Endothelial cell of umbilical vein (primary cell): ENCODE measurements at regions not wholly inside any gene's neighbourhood (a gene's known extent, or its start where the extent isn't known, plus 50 kb on each side); places are given as distances from the start of the nearest gene placed in this dataset.

Source experiments
- BruUV-seq: library from RNA; stranded (reverse); fragments of 400-500 nt; replicated peaks from 2 replicates; lab custom pipeline; 2021; lab: Mats Ljungman, UMichigan
- CTCF ChIA-PET: fragments of 300-600, 350-600 bp; sonication (Branson Sonifier 250); formaldehyde crosslinking; loops from one replicate; lab custom pipeline; 2021; ENCODE audit warnings: antibody characterized with exemption, inconsistent platforms; lab: Charles Lee
- POLR2A ChIA-PET: fragments of 300-600, 350-600 bp; sonication (Branson Sonifier 250); formaldehyde crosslinking; loops from one replicate; lab custom pipeline; 2021; ENCODE audit warnings: antibody characterized with exemption, inconsistent platforms; lab: Charles Lee
- DNase-seq: peaks from one replicate; pipeline ENCODE4 v3.0.0-alpha.2; 2011; ENCODE audit warnings: low read depth, low spot score
- FAIRE-seq: peaks from 2 replicates; lab custom pipeline; 2011; peaks lifted over from hg19 to GRCh38; lab: Jason Lieb, UNC
- H2AFZ ChIP-seq: 2 replicates; pipeline ENCODE4 v1.6.0; 2012; ENCODE audit warnings: low read depth, low read length, control low read depth, inconsistent platforms
- H3K27ac ChIP-seq: 2 replicates; pipeline ENCODE4 v1.5.1; 2011; ENCODE audit warnings: low read depth, mild to moderate bottlenecking, control low read depth, low read length, moderate library complexity; ENCODE audit not compliant: insufficient read depth
- H3K27me3 ChIP-seq, 2 experiments: 2 replicates each; pipeline versions ENCODE4 v1.6.0 to v1.6.1; 2011; ENCODE audit warnings: low read length in 2 of 2, mixed read lengths in 1 of 2; ENCODE audit not compliant: control insufficient read depth in 2 of 2, insufficient read depth in 2 of 2
- H3K36me3 ChIP-seq, 2 experiments: 2 replicates in 1 of 2; 3 replicates in 1 of 2; pipeline ENCODE4 v1.5.1; 2011; ENCODE audit warnings: low read length in 2 of 2, mild to moderate bottlenecking in 1 of 2, moderate library complexity in 1 of 2; ENCODE audit not compliant: control insufficient read depth in 2 of 2, insufficient read depth in 2 of 2; ENCODE audit errors: extremely low read depth in 1 of 2
- H3K4me1 ChIP-seq: 3 replicates; pipeline ENCODE4 v1.5.1; 2011; ENCODE audit warnings: mild to moderate bottlenecking, low read length; ENCODE audit not compliant: control insufficient read depth, insufficient read depth; ENCODE audit errors: extremely low read depth
- H3K4me2 ChIP-seq: 2 replicates; pipeline ENCODE4 v1.6.1; 2011; ENCODE audit warnings: low read length, control low read depth, mixed read lengths; ENCODE audit not compliant: insufficient read depth
- H3K4me3 ChIP-seq, 3 experiments: fragments of 200-600 bp in 1 of 3; sonication (generic), shearing (Covaris generic) in 1 of 3; replicated peaks in 1 of 3; 2 replicates each; pipeline ENCODE4 v1.5.1; 2011 to 2016; ENCODE audit warnings: control low read depth in 3 of 3, low read length in 3 of 3, mild to moderate bottlenecking in 2 of 3, inconsistent platforms in 1 of 3, low read depth in 1 of 3, moderate library complexity in 1 of 3; ENCODE audit not compliant: insufficient read depth in 1 of 3
- H3K79me2 ChIP-seq: 2 replicates; pipeline ENCODE4 v1.6.0; 2012; ENCODE audit warnings: low read length, inconsistent platforms; ENCODE audit not compliant: control insufficient read depth, insufficient read depth
- H3K9ac ChIP-seq: replicated peaks from 2 replicates; pipeline ENCODE3; 2011; ENCODE audit warnings: low read length, control low read depth; ENCODE audit not compliant: insufficient read depth; ENCODE audit errors: extremely low read depth
- H3K9me1 ChIP-seq: replicated peaks from 3 replicates; pipeline ENCODE4 v1.6.0; 2011; ENCODE audit warnings: mild to moderate bottlenecking, low read length; ENCODE audit not compliant: control insufficient read depth, insufficient read depth; ENCODE audit errors: extremely low read depth
- H3K9me3 ChIP-seq: replicated peaks from 2 replicates; pipeline ENCODE4 v1.5.1; 2012; ENCODE audit warnings: low read length, inconsistent platforms; ENCODE audit not compliant: control insufficient read depth, insufficient read depth
- H4K20me1 ChIP-seq: replicated peaks from 2 replicates; pipeline ENCODE3; 2011; ENCODE audit warnings: mild to moderate bottlenecking, low read length; ENCODE audit not compliant: control insufficient read depth, insufficient read depth; ENCODE audit errors: extremely low read depth
- EZH2 ChIP-seq: IDR thresholded peaks from 2 replicates; pipeline ENCODE4 v1.6.1; 2012; ENCODE audit warnings: borderline replicate concordance, low read depth, mild to moderate bottlenecking, moderate library complexity, low read length, inconsistent platforms; ENCODE audit not compliant: severe bottlenecking
- FOS ChIP-seq: IDR thresholded peaks from 2 replicates; pipeline ENCODE4 v1.6.1; 2011; ENCODE audit warnings: mild to moderate bottlenecking, low read length, moderate library complexity, borderline replicate concordance; ENCODE audit not compliant: insufficient read depth
- GATA2 ChIP-seq: IDR thresholded peaks from 2 replicates; pipeline ENCODE4 v1.7.0; 2011; ENCODE audit warnings: low read depth, mild to moderate bottlenecking, moderate library complexity, mixed read lengths, low read length; ENCODE audit not compliant: insufficient read length, insufficient read depth
- JUN ChIP-seq: IDR thresholded peaks from 2 replicates; pipeline ENCODE4 v1.6.1; 2011; ENCODE audit warnings: borderline replicate concordance, low read depth; ENCODE audit not compliant: insufficient read length, insufficient read depth
- MYC ChIP-seq: IDR thresholded peaks from one replicate; pipeline ENCODE4 v1.6.1; 2011; ENCODE audit warnings: mild to moderate bottlenecking, low read depth, low read length
- POLR2A ChIP-seq: IDR thresholded peaks from 2 replicates; pipeline ENCODE4 v1.6.1; 2012; ENCODE audit warnings: low read depth, mild to moderate bottlenecking, control low read depth, low read length
- POLR2AphosphoS5 ChIP-seq: IDR thresholded peaks from 2 replicates; pipeline ENCODE4 v1.6.1; 2012; ENCODE audit warnings: low read depth, mild to moderate bottlenecking, control low read depth, low read length, moderate library complexity; ENCODE audit not compliant: insufficient read depth
- dilution Hi-C: fragments of 300-500 bp; cut with MboI; formaldehyde crosslinking; loops from one replicate; pipeline ENCODE4 v1.15.0; 2019; ENCODE audit warnings: low sequenced_read_pairs; ENCODE audit not compliant: extremely low pct_ligation_motif_present
- intact Hi-C: fragments of 100-400 bp; cut with micrococcal nuclease; formaldehyde crosslinking; loops from one replicate; pipeline ENCODE4 v1.10.0; 2022
- TF ChIP-seq, protein P1 (sequence below), 2 donors: IDR thresholded peaks; 1 replicate in 1 of 2; 2 replicates in 1 of 2; pipeline ENCODE4 v1.5.1; 2011; ENCODE audit warnings: low read length in 2 of 2, mild to moderate bottlenecking in 2 of 2, moderate library complexity in 2 of 2, control low read depth in 1 of 2, inconsistent platforms in 1 of 2, low read depth in 1 of 2; ENCODE audit not compliant: insufficient read depth in 1 of 2; ENCODE audit errors: extremely low read depth in 1 of 2
- TF ChIP-seq, protein P2 (sequence below): IDR thresholded peaks from 2 replicates; pipeline ENCODE4 v1.6.1; 2011; ENCODE audit not compliant: insufficient read depth, insufficient read length

DNA sequence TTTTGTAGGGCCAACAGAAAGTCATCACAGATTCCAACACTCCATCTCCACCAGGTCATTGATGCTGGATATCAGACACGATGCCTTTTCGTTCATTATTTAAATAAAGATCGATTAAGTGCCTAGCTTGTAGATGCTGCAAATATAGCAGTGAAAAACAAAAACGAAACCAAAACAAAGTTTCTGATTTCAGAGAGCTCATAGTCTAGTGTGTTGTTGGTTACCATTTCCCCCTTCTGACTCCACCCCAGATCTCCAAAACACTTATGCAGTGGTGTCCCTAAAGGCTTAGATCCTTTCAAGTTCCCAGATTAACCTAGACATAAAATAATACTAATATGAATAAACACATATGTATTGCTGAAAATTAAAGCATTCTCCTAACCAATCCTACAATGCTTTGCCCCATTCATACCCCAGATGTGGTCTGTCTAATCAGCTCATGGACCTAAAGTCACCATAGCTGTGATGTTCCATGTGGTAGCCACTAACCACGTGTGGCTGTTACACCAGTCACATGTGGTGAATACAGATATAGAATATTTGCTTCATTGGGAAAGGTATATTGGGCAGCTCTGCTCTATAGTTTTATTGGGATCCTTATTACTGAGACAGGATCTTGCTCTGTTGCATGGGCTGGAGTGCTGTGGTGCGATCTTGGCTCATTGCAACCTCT, 787.2 kb downstream of the TDRD15 start:
- no peak for FAIRE-seq
- POLR2A ChIA-PET = no interaction called here
- no peaks in the 10 kb centered on the region for H3K79me2 ChIP-seq
- intact Hi-C loops = no loop called here
- CTCF ChIA-PET = no interaction called here
- TF ChIP-seq FOS = no peak
- TF ChIP-seq JUN = no peak
- TF ChIP-seq, protein P1, sequence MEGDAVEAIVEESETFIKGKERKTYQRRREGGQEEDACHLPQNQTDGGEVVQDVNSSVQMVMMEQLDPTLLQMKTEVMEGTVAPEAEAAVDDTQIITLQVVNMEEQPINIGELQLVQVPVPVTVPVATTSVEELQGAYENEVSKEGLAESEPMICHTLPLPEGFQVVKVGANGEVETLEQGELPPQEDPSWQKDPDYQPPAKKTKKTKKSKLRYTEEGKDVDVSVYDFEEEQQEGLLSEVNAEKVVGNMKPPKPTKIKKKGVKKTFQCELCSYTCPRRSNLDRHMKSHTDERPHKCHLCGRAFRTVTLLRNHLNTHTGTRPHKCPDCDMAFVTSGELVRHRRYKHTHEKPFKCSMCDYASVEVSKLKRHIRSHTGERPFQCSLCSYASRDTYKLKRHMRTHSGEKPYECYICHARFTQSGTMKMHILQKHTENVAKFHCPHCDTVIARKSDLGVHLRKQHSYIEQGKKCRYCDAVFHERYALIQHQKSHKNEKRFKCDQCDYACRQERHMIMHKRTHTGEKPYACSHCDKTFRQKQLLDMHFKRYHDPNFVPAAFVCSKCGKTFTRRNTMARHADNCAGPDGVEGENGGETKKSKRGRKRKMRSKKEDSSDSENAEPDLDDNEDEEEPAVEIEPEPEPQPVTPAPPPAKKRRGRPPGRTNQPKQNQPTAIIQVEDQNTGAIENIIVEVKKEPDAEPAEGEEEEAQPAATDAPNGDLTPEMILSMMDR (IDR thresholded peaks at IDR 0.05; ENCODE audit: extremely low read depth in 1 of 2, insufficient read depth in 1 of 2, low read depth in 1 of 2, low read length in 2 of 2) = no peak
- TF ChIP-seq POLR2AphosphoS5 = no peak
- TF ChIP-seq, protein P2, sequence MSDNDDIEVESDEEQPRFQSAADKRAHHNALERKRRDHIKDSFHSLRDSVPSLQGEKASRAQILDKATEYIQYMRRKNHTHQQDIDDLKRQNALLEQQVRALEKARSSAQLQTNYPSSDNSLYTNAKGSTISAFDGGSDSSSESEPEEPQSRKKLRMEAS = no peak
- TF ChIP-seq MYC = no peak
- TF ChIP-seq GATA2 = no peak
- no peak for TF ChIP-seq EZH2
- TF ChIP-seq POLR2A = no peak
- no peaks in the 10 kb centered on the region for H4K20me1 ChIP-seq
- no peaks in the 10 kb centered on the region for H3K36me3 ChIP-seq
- H2AFZ ChIP-seq = no peak overlapping the region
- no peaks in the 10 kb centered on the region for H3K4me1 ChIP-seq
- H3K9ac ChIP-seq = no peak overlapping the region
- DNase-seq = no peak
- no peak overlapping the region for H3K4me2 ChIP-seq
- H3K4me3 ChIP-seq = no peak overlapping the region
- no peaks in the 10 kb centered on the region for H3K9me1 ChIP-seq
- no peaks in the 10 kb centered on the region for H3K27me3 ChIP-seq
- no peak overlapping the region for H3K27ac ChIP-seq
- H3K9me3 ChIP-seq = no peaks in the 10 kb centered on the region
- no TSS peak for BruUV-seq
- dilution Hi-C loops = no loop called here
